ENCODE measurements at regions not wholly inside any gene's neighbourhood (a gene's known extent, or its start where the extent isn't known, plus 50 kb on each side); places are given as distances from the start of the nearest gene placed in this dataset.
"Not testable (repeated sequence)": the region's sequence is repeated elsewhere in the genome, so short reads cannot be mapped to it uniquely, and the experiment has no call there.

DNA sequence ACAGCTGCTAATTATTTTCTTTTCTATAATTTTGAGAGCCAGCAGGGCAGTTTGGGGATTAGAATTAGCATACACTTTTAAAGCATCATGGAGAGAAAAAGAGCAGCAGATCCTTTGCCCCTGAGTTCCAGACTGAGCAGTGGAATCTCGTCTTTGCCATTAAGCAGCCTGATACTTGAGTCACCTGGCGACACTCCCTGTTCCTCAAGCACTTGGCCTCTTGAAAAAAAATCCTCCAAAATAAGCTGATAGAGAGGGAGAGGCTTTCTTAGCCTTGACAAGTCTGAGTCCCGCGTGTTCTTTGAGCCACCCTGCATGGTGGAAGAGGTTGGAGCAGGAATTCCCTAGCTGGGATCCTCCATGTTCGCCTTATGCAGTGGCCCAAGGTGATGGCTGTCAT lies 398.3 kb downstream of the IRX2 start:
- no peak overlapping the region for H3K27ac ChIP-seq
- no peaks in the 10 kb centered on the region for H3K9me3 ChIP-seq
- no peaks in the 10 kb centered on the region for H3K4me1 ChIP-seq (ENCODE audit: insufficient read depth)
- DNase-seq: no peak
- H3K27me3 ChIP-seq: no peaks in the 10 kb centered on the region
- no peaks in the 10 kb centered on the region for H3K36me3 ChIP-seq
- no peak overlapping the region for H3K4me3 ChIP-seq
- intact Hi-C loops (cut with DNase I): no loop called here
- TF ChIP-seq EP300 (IDR thresholded peaks at IDR 0.05): no peak
- TF ChIP-seq, protein P1, sequence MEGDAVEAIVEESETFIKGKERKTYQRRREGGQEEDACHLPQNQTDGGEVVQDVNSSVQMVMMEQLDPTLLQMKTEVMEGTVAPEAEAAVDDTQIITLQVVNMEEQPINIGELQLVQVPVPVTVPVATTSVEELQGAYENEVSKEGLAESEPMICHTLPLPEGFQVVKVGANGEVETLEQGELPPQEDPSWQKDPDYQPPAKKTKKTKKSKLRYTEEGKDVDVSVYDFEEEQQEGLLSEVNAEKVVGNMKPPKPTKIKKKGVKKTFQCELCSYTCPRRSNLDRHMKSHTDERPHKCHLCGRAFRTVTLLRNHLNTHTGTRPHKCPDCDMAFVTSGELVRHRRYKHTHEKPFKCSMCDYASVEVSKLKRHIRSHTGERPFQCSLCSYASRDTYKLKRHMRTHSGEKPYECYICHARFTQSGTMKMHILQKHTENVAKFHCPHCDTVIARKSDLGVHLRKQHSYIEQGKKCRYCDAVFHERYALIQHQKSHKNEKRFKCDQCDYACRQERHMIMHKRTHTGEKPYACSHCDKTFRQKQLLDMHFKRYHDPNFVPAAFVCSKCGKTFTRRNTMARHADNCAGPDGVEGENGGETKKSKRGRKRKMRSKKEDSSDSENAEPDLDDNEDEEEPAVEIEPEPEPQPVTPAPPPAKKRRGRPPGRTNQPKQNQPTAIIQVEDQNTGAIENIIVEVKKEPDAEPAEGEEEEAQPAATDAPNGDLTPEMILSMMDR (IDR thresholded peaks at IDR 0.05): no peak
- TF ChIP-seq POLR2A (IDR thresholded peaks at IDR 0.05): no peak
- WGBS, 3 donors: 63 to 73% (median 73%) methylated on average over 5 of the region's 5 CpGs

DNA sequence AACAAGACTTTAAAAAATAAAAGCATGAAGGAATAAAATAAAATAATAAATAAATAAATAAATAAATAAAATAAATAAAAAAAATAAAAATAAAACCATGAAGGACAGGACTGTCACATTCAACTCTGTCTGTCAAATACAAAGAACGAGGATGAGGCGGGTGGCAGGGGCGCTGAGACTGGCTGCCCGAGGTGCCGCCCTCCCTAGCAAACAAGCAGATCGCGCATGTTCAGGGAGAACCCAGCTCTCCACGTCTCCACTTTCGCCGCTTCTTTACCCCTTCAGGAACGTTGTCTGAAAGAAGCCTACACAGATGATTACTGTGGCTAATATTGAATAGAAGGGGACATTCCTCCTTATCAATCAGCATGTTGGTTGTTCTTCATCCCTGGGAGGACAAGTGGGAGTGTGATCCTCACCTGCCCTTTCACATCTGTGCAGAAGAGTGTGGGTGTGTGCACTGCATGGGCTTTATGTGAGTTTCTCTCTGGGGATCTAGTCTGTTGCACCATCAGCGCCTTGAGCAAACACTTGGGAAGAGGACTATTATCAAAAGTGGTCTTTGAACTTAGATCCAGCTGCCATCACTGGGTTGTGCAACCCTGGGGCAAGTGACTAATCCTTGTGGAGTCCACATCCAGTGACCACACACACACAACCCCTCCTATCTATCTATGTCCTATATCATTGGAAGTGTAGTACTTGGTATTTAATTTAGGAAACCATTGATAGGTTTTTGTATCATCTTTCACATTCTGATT lies 399.2 kb downstream of the IRX2 start:
- H3K27ac ChIP-seq: no peak overlapping the region
- H3K27me3 ChIP-seq: no peaks in the 10 kb centered on the region
- DNase-seq: no peak
- no peaks in the 10 kb centered on the region for H3K4me1 ChIP-seq (ENCODE audit: insufficient read depth)
- 84 to 88% (median 85%) methylated on average over 12 of the region's 12 CpGs for WGBS, 3 donors
- H3K4me3 ChIP-seq: no peak overlapping the region
- no peaks in the 10 kb centered on the region for H3K36me3 ChIP-seq
- intact Hi-C loops (cut with DNase I): no loop called here
- TF ChIP-seq, protein P1 (IDR thresholded peaks at IDR 0.05): no peak
- no peak for TF ChIP-seq EP300 (IDR thresholded peaks at IDR 0.05)
- no peak for TF ChIP-seq POLR2A (IDR thresholded peaks at IDR 0.05)
- no peaks in the 10 kb centered on the region for H3K9me3 ChIP-seq

DNA sequence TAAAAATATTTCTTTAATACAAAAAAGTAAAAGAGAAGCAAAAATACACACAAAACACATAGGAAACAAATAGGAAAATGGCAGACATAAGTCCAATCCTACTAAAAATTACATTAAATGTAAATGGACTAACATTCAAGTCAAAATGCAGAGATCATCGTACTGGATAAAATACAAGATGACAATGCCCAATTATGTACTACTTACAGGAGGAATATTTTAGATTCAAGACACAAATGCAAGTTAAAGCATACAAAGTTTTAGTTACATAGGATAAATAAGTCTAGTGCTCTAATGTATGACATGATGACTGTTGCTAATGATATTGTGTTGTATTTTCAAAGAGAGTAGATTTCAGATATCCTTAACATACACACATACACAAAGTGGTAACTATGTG lies 401.7 kb downstream of the IRX2 start:
- H3K36me3 ChIP-seq; H3K9me3 ChIP-seq; DNase-seq; H3K4me3 ChIP-seq; intact Hi-C loops (cut with DNase I); H3K27me3 ChIP-seq; H3K4me1 ChIP-seq (ENCODE audit: insufficient read depth); H3K27ac ChIP-seq: not testable (repeated sequence)
- 85 to 97% (median 92%) methylated on average over 1 of the region's 1 CpG for WGBS, 3 donors

DNA sequence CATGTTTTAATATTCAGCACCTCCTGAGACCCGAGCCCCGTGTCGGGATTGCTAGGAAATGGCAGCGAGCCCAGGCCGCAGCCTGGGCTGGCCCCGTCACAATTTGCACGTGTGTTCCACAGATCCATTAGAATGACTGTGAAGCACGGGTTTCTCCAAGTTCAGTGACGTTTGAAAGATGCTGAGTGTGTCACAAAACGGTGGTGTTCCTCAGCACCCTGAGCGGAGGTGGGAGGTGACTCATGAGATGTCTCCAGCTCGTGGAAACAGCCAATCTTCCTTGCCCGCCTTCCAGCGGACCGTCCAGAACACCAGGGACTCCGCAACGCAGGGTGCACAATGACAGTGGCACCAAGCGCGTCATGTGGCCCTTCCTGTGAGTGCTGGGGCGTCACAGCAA lies 412.8 kb downstream of the IRX2 start:
- TF ChIP-seq EP300 (IDR thresholded peaks at IDR 0.05) (no peak), POLR2A (IDR thresholded peaks at IDR 0.05) (no peak)
- TF ChIP-seq, protein P1 (IDR thresholded peaks at IDR 0.05): no peak
- Histone ChIP-seq H3K27ac (no peak overlapping the region), H3K4me3 (no peak overlapping the region), H3K9me3 (no peaks in the 10 kb centered on the region), H3K27me3 (no peaks in the 10 kb centered on the region), H3K36me3 (no peaks in the 10 kb centered on the region), H3K4me1 (ENCODE audit: insufficient read depth) (no peaks in the 10 kb centered on the region)
- 76 to 84% (median 80%) methylated on average over 20 of the region's 20 CpGs for WGBS, 3 donors
- intact Hi-C loops (cut with DNase I): no loop called here
- DNase-seq: no peak

DNA sequence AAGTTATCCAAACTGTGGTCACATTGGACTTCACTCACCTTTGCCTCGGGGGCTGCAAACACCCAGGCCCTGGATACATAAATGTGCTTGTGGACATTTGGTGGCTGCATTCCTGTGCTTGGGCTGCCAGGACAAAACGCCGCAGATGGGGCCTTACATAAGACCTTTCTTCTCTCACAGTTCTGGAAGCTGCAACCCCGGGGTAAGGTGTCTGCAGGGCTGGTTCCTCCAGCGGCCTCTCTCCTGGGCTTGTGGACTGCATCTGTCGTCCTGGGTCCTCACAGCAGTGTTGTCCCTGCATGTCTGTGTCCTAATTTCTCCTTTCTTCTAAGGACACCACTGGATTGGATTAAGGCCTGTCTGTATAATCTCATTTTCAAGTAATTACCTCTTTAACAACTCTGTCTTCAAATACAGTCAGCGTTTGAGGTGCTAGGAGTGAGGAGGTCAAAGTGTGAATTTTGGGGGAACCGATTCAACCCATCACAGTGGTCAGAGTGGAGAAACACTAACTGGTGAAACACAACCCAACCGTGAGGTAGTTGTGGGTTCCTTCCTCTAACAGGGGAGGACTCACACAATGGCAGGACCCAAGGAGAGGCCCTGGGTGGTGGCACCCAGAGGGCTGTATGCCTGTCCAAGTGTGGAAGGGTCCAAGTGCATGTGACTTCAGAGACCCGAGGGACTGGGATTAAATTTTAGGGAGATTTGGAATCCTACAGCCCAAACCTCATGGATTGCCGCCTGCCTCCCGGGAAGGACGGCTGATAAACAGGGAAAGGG lies 415.6 kb downstream of the IRX2 start:
- H3K4me1 ChIP-seq (ENCODE audit: insufficient read depth): no peaks in the 10 kb centered on the region
- intact Hi-C loops (cut with DNase I): no loop called here
- no peaks in the 10 kb centered on the region for H3K36me3 ChIP-seq
- WGBS, 3 donors: 84 to 86% (median 85%) methylated on average over 13 of the region's 13 CpGs
- no peak overlapping the region for H3K27ac ChIP-seq
- no peaks in the 10 kb centered on the region for H3K9me3 ChIP-seq
- TF ChIP-seq, protein P1 (IDR thresholded peaks at IDR 0.05): no peak
- TF ChIP-seq EP300 (IDR thresholded peaks at IDR 0.05): no peak
- no peak for TF ChIP-seq POLR2A (IDR thresholded peaks at IDR 0.05)
- H3K27me3 ChIP-seq: no peaks in the 10 kb centered on the region
- no peak overlapping the region for H3K4me3 ChIP-seq
- DNase-seq: no peak

All from ovary (tissue), 7 donors.